NCI-H146 treated with DMSO at 0.1 percent for 48 hours (cell line): ENCODE measurements at regions not wholly inside any gene's neighbourhood (a gene's known extent, or its start where the extent isn't known, plus 50 kb on each side); places are given as distances from the start of the nearest gene placed in this dataset.
"Not testable (repeated sequence)": the region's sequence is repeated elsewhere in the genome, so short reads cannot be mapped to it uniquely, and the experiment has no call there.

ENCODE experiments used
- DNase-seq: peaks from one replicate; lab custom pipeline; 2025; ENCODE audit not compliant: unreplicated experiment; lab: John Stamatoyannopoulos, UW

DNA sequence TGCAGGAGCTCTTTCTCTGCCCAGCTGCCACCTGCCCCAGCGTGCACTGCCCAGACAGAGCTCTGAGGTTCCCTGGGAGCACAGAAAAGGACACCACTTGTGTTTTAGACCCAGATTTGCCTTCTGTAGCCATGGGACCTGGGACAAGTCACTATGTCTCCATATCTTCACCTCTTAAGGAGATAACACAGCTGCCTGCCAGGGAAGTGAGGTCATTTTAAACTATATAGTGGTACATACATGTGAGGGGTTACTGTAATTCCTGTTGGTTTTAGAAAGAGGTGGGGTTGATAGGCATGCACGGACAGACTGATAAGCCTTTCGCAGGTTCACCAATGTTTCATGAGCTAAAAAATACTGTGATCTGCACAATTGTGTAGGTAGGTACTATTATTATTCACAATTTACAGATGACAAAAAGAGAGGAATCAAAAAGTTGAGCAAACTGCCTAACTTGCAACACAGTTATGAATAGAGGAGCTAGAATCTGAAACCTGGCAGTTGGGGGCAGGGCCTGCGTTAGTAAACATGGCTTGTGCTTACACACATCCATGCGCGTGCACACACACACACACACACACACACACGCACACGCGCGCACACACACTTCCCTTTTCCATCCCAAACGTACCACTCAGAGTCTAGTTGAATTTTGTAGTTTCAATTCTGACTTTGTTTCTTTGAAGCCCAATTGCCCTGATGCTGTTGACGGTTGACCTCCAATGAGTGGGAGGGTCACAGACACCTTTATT lies 193.6 kb downstream of the FAM43A start:
- DNase-seq = no peak

GRCh38 chr3:194879991-194880939 lies 194.6 kb downstream of the FAM43A start:
- no peak for DNase-seq

DNA sequence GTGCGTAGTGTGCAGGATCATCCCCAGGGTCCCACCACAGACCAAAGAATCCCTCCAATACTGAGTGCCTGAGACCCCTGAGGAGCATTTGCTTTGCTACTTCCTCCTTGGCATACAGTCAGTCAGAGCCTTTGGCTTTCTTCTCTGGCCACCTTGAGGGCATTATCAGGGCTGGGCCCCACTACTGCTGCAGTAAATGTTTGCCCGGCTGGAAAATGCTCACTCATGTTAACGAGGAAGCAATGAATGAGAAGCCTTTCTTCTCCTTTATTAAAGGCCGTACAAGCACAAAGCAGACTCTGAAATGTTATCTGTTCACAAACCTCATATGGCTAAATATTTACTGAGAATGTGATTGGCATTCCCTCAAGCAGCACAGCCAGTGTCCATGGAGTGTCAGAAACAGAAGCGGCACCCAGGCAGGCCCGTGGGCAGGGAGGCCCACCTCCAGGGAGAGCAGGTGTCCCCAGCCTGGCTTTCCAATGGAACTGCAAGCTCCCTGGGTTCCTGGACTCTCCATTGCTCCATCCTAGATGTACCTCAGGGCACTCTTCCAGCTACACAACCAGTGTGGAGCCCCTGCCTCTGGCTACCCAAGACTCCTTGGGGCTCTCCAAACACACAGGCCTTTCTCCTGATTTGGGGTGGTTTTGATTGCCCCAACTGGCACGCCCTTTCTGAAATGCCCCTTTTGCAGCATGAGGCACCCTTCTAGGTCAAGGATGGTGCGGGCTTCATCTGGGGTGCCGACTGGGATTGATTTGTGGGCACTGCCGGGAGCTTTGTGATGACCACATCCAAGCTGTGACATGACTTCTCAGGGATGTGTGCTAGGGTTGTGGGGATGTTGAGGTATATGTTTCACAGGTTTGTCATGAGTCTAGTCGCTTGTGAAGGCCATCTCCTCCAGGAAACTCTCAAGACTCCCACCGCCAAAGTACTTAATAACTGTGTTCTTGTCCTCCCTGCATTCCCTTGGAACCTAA lies 195.6 kb downstream of the FAM43A start:
- DNase-seq = no peak

GRCh38 chr3:194884649-194885315 lies 199.1 kb downstream of the FAM43A start:
- no peak for DNase-seq

DNA sequence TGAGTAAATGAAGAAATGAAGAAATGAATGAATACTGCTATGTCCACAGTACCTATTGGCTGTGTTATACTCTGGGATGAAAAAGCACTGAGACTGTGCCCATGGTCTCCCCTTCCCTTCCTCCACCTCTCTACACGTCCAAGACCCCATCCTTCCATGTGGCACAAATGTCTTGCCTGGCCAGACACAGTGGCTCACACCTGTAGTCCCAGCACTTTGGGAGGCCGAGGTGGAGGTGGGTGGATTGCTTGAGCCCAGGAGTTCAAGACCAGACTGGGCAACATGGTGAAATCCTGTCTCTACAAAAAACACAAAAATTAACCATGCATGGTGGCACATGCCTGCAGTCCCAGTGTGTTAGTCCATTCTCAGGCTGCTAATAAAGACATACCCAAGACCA lies 200.1 kb downstream of the FAM43A start:
- DNase-seq = no peak

GRCh38 chr3:194886836-194887235 lies 201.2 kb downstream of the FAM43A start:
- DNase-seq = no peak

- not testable (repeated sequence) for DNase-seq
Measured at GRCh38 chr3:194888062-194888461, 202.4 kb downstream of the FAM43A start.

DNA sequence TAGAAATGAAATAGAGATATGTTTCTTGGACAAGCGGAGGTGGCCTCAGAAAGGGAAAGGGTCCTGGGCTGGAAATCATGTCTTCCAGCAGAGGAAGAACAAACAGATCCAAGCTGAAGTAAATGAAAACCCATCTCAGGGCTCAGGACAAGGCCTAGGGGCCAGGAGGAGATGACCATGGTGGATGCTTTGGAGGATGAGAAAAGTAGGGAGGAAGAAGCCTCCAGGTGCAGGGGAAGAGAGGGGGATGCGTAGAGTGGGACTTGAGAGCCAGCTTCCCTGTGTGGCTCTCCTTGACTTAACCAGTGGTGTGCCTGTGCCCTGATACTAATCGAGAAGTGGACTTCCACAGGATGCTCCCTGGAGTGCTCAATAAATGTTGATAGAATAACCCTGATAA lies 203.2 kb downstream of the FAM43A start:
- DNase-seq = no peak

DNA sequence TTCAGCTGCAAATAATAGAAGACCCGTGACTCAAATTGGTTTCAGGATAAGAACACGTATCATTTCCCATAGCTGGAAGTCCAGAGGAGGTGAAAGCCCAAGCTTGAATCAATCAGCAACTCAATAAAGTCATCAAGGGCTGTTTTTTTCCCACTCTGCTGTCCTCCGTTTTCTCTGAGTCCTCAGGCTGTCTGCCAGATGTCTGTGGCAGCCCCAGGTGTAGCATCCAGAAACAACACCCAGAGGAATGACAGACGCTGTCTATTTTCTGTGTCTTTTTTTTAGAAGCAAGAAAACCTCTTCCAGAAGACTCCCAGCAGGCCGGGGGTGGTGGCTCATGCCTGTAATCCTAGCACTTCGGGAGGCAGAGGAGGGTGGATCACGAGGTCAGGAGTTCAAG lies 204.4 kb downstream of the FAM43A start:
- no peak for DNase-seq

GRCh38 chr3:194893121-194893987 lies 207.7 kb downstream of the FAM43A start:
- DNase-seq = no peak

- no peak for DNase-seq
Measured at GRCh38 chr3:194894538-194894937, 208.9 kb downstream of the FAM43A start.

DNA sequence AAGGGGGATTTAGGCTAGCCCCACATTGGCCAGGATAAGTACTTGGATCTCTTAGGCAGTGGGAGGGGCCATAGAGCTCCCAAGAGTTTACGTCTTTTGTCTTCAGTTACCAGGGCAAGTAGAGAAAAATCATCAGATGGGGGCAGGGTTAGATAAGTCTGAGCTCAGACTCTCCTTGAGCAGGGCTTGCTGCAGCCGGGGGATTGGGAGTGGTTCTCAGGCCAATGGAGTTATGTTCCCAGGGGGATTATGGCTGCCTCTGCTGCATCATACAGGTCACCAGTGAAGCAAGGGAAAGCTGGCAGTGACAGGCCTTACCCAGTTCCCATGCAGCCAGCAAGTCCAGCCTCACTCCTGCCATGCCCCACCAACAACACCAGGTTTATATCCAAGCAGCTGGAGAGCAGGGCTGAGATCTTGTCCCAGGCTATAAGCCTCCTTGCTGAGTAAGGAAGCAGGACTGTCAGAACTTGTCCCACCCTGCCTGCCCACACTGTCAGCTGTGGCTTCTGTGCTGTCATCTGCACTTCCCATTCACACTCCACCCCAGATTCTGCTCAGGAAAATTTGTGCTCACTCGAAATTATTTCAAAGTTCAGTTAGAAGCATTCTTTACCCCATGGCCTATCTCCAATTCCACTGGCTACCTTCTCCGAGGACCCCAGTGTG lies 215.3 kb downstream of the FAM43A start:
- no peak for DNase-seq

GRCh38 chr3:194903447-194903846 lies 217.8 kb downstream of the FAM43A start:
- DNase-seq = not testable (repeated sequence)

DNA sequence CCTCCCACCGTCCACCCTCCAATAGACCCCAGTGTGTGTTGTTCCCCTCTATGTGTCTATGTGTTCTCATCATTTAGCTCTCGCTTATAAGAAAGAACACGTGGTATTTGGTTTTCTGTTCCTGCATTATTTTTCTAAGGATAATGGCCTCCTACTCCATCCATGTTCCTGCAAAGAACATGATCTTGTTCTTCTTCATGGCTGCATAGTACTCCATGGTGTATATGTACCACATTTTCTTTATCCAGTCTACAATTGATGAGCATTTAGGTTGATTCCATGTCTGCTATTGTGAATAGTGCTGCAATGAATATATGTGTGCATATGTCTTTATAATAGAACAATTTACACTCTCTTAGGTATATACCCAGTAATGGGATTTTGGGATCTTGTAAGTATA lies 219.3 kb downstream of the FAM43A start:
- DNase-seq = not testable (repeated sequence)

DNA sequence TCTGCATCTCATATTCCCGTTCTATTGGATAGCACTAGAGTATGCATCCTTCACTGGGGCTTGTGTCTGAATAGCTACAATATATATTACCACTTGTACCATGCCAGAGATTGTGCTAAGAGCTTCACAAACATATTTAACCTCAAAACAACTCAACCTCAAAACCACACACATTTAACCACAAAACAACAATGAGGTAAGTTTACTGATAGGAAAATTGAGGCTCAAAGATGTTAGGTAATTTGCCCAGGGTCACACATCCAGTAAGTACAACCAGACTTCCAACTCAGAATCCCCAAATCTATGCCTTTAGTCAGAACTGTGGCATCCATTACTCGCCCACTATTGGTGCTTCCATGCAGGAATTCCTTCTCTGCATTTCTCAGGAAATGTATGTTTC lies 220.0 kb downstream of the FAM43A start:
- no peak for DNase-seq

DNA sequence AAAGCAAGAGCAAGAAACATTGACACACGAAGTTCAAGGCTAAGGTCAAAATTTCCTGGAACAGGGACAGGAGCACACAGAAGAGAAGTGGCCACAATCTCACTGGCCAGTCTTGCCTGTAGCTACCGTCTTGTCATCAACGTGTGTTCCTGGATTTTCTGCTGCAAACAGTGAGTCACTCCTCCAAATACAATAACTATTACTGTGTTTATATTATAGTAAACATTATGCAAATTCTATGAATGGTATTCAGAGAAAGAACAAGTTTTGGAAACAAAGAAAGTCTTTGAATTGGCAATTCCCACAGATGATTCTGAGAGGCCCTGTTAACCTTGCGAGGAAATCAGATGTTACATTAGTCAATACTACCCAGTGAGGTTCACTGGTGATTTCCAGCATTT lies 220.5 kb downstream of the FAM43A start:
- no peak for DNase-seq

DNA sequence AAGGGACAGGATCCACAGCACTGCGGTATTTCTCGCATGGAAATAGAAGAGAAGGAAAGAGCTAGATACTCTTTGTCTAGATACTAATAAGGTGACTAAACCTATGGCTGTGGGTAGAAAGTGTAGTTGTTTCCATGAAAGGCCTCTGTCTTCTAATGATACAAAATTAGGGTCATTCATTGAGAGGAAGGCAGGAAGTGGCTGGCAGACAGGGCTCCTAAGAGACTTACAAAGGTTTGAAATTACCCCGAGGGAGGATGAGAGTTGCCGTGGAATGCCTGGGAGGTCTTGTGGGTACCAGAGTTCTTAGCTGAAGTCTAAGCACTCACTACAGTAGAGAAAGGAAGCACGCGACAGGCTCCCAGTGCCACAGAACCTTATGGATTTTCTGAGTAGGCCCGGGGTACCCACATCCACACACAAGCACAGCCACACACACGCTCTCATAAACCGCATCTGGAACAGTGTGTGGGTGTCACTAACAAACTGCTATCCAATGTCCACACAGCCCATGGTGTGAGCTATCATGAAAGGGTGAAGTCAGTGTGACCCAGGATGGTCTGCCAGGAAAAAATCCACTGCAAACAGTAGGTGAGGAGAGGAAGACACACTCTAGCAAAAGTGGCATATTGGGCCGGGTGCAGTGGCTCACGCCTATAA lies 221.4 kb downstream of the FAM43A start:
- no peak for DNase-seq

DNA sequence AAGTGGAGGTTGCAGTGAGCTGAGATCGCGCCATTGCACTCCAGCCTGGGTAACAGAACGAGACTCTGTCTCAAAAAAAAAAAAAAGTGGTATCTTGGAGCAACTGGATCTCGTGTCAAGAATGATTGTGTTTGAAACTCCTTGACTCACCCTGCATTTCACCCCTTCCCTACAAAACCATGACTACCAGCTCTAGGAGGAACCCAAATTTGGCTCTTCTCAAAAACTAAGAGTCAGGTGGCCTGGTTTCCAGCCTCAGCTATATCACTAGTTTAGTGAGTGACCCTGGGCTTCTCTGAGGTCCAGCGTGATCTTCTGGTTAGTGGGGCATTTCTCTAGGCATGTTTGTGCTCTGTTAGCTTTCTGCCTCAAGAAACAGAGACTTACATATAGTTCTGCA lies 222.1 kb downstream of the FAM43A start:
- no peak for DNase-seq
